GM12891 (cell line): ENCODE measurements at regions not wholly inside any gene's neighbourhood (a gene's known extent, or its start where the extent isn't known, plus 50 kb on each side); places are given as distances from the start of the nearest gene placed in this dataset.

ENCODE experiments used
- POLR2A ChIP-seq: IDR thresholded peaks from 2 replicates; pipeline ENCODE4 v1.6.1; 2011; ENCODE audit warnings: low read depth, low read length, control low read depth
- POLR2AphosphoS5 ChIP-seq: IDR thresholded peaks from 2 replicates; pipeline ENCODE4 v1.6.1; 2011; ENCODE audit warnings: low read depth, low read length, control low read depth
- POU2F2 ChIP-seq: IDR thresholded peaks from 2 replicates; pipeline ENCODE4 v1.6.1; 2011; ENCODE audit warnings: low read depth, mild to moderate bottlenecking, control low read depth, low read length, moderate library complexity
- SPI1 ChIP-seq: IDR thresholded peaks from 2 replicates; pipeline ENCODE4 v1.6.1; 2011; ENCODE audit warnings: low read depth, low read length, control low read depth
- TAF1 ChIP-seq: IDR thresholded peaks from 2 replicates; pipeline ENCODE4 v1.6.1; 2011; ENCODE audit warnings: low read depth, low read length, control low read depth

DNA sequence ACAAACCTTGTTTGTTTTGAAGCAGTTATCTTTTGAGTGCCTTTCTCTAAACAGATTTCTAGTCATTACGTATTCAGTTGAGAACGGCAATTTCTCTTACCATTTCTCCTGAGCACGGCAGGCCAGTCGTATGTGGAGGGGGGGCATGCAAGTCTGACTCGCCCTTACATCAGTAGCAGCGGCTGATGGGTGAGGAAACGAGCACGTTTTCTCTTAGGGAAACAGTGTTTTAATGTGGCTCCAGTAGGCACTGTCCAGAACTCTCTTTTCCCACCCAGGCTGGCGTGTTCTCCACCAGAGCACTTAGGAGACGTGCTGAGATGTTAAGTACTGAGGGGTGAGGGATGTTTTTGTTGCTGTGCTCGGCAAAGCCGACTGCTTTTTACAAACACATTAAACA, 240.5 kb downstream of the STIM2 start:
- TF ChIP-seq POLR2AphosphoS5 (no peak), POLR2A (no peak), SPI1 (no peak), TAF1 (no peak), POU2F2 (no peak)
